HPDE6-E6E7 (cell line): ENCODE measurements at regions not wholly inside any gene's neighbourhood (a gene's known extent, or its start where the extent isn't known, plus 50 kb on each side); places are given as distances from the start of the nearest gene placed in this dataset.
"Not testable (repeated sequence)": the region's sequence is repeated elsewhere in the genome, so short reads cannot be mapped to it uniquely, and the experiment has no call there.

ENCODE experiments used
- DNase-seq: peaks from one replicate; pipeline ENCODE4 v3.0.0; 2011; ENCODE audit warnings: missing footprints; ENCODE audit errors: extremely low spot score

DNA sequence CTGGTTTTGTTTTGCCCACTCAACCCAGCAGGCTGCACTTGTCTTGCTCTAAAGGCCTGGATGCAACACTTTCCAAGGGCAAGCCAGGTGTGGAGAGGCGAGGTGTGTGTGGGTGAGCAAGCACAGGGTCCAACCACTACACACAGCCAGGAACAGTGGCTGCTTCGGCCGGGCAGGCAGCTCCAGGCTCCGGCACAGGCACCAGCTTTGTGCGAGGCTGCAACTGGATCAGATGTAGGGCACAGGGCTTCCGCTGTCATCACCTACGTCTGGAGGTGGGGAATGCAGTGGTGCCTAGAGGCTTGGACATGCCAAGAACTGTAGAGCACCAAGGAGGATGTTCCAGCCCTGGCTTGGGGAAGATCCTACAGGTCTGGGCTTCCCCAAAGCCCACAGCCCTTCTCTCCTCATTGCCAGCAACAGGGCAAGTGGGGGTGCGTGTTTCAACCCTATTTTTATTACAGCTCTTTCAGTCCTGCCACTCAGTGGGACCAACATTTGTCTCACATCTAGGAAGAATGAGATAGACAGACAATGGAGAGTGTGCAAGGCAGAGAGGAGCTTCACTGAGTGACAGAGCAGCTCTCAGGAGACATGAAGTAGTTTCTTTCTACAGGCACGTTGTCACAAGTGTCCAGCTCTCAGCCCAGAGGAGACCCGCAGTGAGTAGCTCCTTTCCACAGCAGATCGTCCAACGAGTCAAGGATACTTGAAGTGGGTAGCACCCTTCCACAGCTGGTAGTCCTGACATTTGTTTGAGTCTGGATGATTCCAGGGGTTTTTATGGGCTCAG is 622.2 kb downstream of the CDH9 start:
- DNase-seq, result no peak

DNA sequence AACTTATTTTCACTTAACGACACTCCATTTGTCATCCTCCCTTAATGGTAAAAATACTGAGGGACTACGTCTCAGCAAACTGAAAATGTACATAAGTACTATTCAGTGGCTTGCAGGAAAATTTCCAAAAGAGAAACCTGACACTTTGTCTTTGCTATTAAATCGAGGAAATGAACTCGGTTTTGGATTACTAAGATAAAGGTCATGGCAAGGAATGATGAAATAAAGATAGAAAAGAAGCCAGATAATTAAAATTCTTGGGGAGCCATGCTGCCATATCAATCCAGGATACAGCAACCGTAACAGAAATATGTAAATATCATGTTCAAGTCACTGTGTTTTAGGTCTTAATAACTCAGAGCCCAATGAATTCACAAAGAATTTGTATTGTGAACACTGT is 647.8 kb downstream of the CDH9 start:
- no peak for DNase-seq

- no peak for DNase-seq
These were observed 649.4 kb downstream of the CDH9 start for GRCh38 chr5:26388976-26389375.

DNA sequence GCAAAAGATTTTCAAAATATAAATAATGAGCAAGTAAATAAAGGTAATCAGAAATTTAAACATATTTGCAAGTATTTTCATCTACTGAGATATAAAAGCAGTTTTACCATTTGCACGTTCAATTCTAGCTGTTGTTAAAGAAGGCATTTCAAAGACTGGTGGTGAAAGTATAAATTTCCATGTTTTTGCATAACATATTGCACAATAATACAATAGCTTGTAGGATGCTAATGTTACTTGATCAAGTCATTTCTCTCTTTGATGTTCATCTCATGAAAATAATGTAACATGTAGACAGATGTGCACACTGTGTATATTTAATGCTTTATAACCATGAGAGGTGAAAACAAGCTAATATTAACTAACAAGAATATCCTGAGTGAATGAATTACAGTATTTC is 651.9 kb downstream of the CDH9 start:
- no peak for DNase-seq

- DNase-seq, result not testable (repeated sequence)
These were observed 673.8 kb downstream of the CDH9 start for GRCh38 chr5:26364624-26365023.

DNA sequence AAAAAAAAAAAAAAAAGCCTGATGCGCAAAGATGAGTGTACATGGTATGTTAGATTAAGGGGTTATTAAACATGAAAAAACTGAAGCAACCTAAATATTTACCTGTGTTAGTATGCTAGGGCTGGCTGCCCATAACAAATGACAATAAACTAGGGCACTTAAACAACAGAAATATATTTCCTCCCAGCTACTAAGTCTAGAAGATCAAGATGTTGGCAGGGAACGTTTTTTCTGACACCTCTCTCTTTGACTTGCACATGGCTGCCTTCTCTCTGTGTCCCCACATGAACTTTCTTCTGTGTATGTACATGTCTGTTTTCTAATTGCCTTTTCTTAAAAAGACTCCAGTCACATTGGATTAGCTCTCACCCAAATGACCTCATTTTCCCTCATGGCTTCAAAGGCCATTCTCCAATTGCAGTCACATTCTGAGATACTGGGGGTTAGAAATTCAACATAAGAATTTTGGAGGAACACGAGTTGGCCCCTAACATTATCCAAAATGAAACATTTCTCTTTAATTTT is 694.5 kb downstream of the CDH9 start:
- no peak for DNase-seq

DNA sequence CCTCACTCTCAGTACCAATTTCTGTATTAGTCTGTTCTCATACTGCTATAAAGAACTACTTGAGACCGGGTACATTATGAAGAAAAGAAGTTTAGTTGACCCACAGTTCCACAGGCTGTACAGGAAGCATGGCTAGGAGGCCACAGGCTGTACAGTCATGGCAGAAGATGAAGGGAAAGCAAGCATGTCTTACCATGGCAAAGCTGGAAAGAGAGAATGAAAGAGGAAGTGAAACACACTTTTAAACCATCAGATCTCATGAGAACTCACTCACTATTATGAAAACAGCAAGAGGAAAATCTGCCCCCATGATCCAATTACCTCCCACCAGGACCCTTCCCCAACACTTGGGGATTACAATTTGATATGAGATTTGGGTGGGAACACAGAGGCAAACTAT is 698.8 kb downstream of the CDH9 start:
- no peak for DNase-seq

- peak; percentile 10 for DNase-seq
These were observed 708.7 kb downstream of the CDH9 start for GRCh38 chr5:26329562-26330189.

DNA sequence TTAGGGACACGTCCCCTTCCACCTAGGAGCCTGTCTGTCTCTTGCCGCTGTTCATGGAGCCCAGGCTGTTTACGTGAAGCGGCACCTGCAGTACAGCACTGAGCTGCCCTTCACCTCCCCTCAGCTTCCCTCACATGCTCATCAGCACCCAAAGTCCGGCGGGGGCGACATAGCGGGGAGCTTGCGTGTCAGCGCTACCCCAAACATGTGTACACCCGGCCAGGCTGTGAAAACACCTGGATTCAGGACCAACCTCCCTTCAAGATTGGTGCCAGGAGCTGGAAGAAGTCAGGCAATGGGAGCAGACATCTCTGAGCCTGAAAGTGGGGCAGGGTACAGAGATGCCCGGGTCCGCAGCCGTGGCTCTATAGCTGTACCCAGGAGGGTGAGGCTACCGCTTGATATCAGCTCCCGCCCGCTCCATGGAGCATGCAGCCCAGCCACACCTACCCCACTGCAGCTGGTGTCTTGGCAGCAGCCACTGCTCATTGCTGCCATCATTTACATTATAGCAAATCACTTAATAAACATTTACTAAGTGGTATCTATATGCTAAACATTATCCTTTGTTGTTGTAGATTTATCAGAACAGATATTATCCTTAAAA is 712.1 kb downstream of the CDH9 start:
- no peak for DNase-seq

GRCh38 chr5:26325432-26325831 is 713.0 kb downstream of the CDH9 start:
- not testable (repeated sequence) for DNase-seq

GRCh38 chr5:26324273-26324895 is 714.0 kb downstream of the CDH9 start:
- not testable (repeated sequence) for DNase-seq

DNA sequence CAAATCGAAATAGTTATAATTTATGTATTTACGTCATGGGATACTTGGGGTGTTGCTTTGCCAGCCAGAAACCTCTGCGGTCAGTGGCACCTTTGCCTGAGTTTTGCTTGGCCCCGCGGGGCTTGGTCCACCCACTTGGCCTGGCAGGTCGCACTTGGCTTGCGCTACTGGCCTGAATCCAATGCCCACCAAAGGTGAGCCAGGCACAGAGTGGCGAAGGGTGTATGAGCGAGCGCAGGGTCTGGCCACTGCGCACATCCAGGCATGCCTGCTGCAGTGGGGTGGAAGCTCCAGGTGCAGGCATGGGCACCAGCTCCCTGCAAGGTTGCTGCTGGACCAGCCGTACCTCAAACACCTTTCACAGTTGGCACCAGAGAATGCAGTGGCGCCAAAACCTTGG is 714.6 kb downstream of the CDH9 start:
- DNase-seq, result no peak

GRCh38 chr5:26321278-26321677 is 717.1 kb downstream of the CDH9 start:
- no peak for DNase-seq

DNA sequence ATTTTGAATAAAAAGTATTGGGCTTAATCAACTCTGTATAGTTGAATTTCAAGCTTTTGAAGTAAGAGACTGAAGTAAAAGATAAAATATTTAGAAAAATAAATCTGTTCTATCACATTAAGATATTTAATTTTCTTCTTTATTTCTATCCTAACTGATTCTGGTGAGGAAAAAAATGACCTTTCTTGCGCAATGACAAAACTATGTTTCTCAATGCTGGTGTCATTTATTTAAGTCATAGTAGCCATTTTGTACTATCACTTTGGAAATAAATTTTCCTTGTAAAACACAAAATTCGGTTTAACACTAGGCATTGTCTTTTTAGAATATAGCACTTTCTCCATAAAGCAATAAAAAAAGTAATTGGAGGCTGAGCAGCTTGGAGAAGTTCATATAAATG is 728.0 kb downstream of the CDH9 start:
- no peak for DNase-seq

- no peak for DNase-seq
These were observed 742.8 kb downstream of the CDH9 start for GRCh38 chr5:26295541-26295940.

GRCh38 chr5:26282190-26282589 is 756.2 kb downstream of the CDH9 start:
- DNase-seq, result no peak

DNA sequence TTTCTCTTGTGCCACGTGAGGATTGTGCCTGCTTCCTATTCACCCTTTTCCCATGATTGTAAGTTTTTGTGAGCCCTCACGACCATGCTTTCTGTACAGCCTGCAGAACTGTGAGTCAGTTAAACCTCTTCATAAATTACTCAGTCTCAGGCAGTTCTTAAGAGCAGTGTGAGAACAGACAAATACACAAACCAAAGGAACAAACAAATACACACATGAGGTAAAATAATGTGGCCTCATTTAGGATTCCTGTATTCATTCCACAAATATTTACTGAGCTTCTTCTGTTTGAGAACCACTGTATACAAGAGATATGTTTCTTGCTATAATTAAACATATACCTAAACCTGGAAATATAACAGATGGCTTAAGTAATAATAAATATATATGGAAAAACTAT is 760.3 kb downstream of the CDH9 start:
- no peak for DNase-seq

GRCh38 chr5:26259081-26259480 is 779.3 kb downstream of the CDH9 start:
- no peak for DNase-seq

DNA sequence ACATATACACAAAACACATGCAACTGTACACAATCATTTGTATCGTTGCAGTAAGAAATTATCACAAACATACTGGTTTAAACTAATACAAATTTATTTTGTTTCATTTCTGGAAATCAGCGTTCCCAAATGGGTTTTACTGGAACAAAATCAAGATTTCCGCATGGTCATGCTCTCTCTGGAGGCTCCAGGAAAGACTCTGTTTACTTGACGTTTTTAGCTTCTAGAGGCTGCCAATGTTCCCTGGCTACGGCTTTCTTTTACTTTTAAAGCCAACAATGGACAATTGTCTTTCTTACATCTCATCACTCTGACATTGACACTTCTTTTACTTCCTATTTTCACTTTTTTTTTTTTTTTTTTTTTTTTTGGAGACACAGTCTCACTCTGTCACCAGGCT is 793.1 kb downstream of the CDH9 start:
- no peak for DNase-seq

DNA sequence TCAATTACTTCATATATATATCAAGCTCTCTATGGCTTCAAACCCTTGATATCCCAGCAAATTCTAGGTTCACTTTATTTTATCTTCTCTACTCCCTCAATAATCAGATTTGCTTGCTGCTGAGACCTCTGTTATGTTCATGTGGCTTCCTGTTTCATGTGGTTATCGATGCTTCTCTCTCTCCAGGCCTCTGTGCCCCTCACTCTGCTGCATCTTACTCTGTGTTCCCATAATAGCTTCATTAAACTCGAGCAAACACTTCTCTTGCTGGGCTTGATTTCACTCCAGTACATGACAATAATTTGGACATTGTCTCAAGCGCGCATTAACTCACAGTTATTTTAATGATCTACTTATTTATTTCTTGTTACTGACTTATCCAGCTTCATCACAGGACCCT is 798.8 kb downstream of the CDH9 start:
- no peak for DNase-seq

DNA sequence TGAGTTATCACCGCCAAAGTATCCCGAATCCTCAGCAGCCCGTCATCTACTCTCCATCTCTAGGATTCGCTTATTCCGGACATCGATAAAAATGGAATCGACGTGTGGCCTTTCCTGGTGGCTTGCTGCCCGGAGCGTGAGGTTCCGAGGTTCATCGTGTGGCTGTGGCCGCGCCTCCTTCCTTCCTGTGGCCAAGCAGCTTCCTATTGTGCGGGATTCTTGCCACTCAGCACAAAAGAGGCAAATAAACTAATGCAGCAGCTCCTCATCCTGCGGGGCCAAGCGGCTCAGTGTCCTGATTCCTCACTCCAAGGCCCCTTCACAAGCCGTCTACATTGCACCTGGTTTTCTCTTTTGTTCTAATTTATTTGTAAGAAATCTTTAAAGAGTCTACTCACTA is 800.9 kb downstream of the CDH9 start:
- no peak for DNase-seq

GRCh38 chr5:26236936-26237335 is 801.5 kb downstream of the CDH9 start:
- no peak for DNase-seq
